NCI-H510A (cell line): ENCODE measurements at regions not wholly inside any gene's neighbourhood (a gene's known extent, or its start where the extent isn't known, plus 50 kb on each side); places are given as distances from the start of the nearest gene placed in this dataset.
"Not testable (repeated sequence)": the region's sequence is repeated elsewhere in the genome, so short reads cannot be mapped to it uniquely, and the experiment has no call there.

ENCODE experiments used
- DNase-seq: peaks from one replicate; lab custom pipeline; 2025; lab: John Stamatoyannopoulos, UW

DNA sequence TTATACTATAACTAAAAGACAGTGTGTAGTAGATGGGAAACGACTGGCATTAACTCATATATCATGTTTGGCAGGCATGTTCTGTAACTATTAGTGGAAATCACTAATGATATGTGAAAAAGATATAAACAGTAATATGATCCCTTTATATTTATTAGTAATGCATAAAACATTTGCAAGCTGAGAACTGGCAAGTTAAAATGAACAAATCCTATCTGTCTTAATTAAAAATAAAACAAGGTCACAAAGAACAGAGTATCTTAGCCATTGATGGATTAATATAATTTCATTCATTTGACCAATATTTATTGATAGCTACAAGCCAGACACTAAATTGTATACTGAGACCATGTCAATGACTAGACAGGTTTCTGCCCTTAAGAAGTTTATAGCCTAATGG, 154.5 kb downstream of the CRPPA start:
- DNase-seq = no peak

DNA sequence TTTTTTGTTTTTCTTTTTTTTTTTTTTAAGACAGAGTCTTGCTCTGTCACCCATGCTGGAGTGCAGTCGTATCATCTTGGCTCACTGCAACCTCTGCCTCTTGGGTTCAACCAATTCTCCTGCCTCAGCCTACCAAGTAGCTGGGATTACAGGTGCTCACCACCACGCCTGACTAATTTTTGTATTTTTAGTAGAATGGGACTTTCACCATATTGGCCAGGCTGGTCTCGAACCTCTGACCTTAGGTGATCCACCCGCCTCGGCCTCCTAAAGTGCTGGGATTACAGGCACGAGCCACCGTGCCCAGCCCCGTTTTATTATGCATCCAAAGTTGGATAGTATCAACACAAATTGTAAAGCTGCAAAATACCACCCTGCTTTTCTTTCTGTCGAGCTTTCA, 154.9 kb downstream of the CRPPA start:
- DNase-seq = not testable (repeated sequence)

DNA sequence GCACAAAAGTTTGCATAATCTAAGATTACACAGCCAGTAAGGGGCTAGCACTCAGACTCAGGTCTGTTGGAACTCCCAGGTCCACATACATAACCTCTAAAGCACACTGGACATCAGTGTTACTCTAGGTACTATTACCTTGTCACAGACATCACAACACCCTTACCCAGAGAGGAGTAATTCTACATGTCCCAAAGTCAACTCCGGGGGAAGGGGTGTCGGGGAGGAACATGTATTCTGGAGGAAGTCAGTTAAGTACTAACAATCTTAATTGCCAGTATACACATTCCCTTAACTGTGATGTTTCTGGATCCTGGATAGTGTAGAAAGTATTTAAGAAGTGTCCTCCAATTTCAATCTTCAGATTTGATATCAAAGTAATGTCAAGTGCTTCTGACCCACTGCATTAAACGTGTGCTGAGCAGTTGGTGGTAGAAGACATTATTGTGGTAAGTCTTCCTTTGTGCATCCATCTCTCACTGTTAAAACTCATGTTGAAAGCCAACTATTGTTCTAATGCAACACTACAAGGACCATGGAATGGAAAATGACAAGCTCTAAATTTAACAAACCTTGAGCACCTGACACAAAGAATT, 155.4 kb downstream of the CRPPA start:
- no peak for DNase-seq

DNA sequence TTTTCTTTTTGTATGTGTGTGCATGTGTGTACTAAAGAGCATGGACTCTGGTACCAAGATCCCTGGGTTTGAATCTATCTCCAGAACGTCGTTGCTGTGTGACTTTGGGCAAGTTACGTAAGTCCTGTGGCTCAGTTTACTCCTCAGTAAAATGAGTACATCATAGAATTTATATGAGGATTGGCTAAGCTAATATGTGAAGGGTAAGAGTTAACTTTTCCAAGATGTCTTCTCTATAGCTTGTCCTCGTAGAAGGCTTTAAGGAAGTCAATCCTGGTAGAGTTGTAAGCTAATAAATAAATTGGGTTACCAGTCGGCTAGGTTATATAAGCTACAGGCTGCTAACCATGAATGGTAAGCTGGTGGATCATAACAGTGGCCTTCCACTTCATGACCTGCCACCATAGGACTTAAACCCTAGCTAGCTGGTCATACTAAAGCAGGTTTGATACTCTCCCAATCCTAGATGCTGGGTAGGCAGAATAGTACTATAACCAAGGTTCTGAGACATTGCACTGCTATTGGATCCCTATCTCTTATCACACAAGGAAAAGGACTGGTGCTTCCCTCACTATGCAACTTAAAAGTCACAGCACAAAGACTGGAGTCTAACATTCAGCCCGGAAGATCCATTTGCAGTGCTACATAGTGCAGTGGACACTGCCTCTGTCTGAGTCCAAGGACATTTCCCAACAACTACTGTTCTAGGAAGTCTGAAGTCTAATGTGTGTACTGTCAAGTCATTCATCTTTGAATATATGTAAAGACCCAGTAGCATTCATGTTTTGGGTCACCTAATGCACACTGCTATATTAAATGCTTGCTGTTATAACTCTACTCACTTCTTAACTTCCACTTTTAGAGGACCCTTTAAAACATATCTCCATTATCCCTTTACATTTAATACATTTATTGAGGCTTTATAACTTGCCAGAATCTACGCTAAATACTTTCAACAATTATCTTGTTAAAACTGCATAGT, 156.2 kb downstream of the CRPPA start:
- no peak for DNase-seq

DNA sequence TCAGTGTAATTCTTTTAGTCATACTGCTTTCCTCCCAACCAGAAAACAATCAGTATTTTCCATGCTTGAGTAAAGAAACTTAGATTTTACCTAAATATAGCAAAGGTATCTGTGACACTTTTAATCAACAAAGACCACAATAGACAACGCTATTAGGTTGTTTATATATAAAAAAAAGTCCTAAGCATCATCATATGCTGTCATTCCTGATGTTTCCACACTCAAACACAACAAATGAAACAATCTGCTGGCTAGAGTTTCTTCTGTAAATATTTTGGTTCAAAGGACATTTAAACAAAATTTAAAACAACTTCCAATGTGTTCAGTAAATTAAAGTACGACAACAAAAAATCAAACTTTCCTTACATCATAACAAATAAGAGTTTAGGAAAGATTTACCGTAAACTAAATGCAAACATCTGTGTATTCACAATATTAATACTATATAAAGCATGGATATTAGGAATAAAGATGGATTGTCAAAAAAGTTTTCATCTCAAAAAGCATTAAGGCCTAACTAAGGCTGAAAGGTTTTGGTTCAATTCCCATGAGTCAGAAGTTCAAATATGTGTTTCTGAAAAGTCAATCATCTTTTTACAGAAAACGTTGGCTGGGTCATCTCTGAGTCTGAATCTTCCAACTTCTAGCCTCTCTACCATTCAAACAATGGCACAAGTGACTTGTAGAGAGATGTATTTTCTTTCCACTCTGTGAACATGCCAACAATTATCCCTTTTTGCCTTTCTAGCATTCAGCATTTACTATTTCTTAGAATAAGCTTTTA, 157.1 kb downstream of the CRPPA start:
- no peak for DNase-seq

DNA sequence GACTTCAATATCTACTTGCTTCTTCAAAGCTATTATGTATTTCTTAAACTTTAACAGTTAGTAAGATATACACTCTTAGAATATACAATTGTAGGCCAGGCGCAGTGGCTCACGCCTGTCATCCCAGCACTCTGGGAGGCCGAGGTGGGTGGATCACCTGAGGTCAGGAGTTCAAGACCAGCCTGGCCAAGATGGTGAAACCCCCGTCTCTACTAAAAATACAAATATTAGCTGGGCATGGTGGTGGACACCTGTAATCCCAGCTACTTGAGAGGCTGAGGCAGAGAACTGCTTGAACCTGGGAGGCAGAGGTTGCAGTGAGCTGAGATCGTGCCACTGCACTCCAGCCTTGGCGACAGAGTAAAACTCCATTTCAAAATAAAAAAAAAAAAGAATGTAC, 158.0 kb downstream of the CRPPA start:
- DNase-seq = not testable (repeated sequence)

DNA sequence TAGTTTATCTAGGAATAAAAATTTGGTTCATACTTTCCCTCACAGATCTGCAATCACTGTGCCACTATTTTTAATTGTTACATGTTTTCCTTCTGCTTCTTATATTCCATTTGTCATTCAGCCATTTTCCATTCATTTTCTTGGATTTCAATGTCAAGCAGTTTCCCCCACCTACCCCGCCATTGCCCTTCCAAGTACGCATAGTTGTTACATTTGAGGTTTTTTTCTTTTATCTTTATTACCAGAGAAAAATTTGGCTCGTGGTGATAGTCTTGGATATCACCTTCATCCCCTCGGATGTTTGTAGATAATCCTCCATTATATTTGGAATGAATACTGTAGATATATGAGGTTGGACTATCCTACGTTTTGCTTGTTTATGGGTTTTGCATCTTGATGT, 159.7 kb downstream of the CRPPA start:
- no peak for DNase-seq

DNA sequence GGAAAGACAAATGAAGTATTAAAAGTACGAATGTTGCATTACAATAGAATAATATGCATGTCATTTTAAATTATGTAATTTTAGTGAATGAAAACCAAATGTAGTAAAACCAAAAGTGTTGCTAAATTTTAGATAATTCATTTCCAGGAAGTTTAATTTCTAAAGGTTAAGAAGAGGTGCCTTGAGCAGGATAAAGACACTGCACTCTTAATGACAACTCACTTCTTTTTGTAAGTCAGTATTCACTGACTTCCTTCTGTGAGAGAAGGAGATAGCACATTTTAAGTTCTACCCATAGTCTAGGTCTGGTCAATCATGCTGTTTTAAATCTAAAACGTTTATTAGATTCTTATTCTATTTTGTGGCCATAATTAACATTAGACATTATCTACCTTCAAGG, 160.2 kb downstream of the CRPPA start:
- no peak for DNase-seq

DNA sequence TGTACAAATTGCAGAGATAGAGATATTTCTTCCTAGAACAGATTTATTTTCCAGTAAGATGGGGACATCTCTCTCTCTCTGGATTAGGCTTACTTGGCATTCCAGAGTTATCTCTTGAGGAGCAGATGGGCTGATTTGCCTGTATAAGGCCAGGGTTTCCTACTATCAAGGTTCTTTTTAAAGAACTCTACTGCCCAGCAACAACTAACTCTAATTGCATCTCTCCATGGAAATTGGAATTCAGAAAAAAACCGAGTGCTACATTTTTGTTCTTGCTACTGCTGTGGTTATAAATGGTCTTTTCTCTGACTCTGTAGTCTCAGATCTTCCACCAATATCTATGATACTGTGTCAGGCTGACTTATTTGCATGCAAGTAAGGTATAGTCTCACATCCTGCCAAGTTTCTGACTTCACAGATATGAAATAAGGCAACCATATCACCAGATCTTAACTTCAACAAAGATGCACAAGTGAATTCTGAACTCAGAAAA, 161.1 kb downstream of the CRPPA start:
- no peak for DNase-seq

DNA sequence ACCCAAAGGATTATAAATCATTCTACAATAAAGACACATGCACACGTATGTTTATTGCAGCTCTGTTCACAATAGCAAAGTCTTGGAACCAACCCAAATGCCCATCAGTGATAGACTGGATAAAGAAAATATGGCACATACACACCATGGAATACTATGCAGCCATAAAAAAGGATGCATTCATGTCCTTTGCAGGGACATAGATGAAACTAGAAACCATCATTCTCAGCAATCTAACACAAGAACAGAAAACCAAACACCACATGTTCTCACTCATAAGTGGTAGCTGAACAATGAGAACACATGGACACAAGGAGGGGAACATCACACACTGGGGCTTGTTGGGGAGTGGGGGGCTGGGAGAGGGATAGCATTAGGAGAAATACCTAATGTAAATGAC, 164.9 kb downstream of the CRPPA start:
- not testable (repeated sequence) for DNase-seq

DNA sequence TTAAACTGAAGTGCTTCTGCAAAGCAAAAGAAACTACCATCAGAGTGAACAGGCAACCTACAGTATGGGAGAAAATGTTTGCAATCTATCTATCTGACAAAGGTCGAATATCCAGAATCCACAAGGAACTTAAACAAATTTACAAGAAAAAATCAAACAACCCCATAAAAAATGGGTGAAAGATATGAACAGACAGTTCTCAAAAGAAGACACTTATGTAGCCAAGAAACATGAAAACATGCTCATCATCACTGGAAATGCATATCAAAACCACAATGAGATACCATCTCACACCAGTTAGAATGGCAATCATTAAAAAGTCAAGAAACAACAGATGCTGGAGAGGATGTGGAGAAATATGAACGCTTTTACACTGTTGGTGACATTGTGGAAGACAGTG, 165.4 kb downstream of the CRPPA start:
- DNase-seq = not testable (repeated sequence)

DNA sequence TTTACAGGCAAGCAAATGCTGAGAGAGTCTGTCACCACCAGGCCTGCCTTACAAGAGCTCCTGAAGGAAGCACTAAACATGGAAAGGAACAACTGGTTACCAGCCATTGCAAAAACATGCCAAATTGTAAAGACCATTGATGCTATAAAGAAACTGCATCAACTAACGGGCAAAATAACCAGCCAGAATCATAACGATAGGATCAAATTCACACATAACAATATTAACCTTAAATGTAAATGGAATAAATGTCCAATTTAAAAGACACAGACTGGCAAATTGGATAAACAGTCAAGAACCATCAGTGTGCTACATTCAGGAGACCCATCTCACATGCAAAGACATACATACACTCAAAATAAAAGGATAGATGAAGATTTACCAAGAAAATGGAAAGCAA, 170.7 kb downstream of the CRPPA start:
- not testable (repeated sequence) for DNase-seq

DNA sequence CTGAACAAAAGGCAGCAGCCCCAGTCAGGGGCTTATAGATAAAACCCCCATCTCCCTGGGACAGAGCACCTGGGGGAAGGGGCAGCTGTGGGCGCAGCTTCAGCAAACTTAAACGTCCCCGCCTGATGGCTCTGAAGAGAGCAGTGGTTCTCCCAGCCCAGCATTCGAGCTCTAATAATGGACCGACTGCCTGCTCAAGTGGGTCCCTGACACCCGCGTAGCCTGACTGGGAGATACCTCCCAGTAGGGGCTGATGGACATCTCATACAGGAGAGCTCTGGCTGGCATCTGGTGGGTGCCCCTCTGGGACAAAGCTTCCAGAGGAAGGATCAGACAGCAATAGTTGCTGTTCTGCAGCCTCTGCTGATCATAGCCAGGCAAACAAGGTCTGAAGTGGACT, 172.1 kb downstream of the CRPPA start:
- DNase-seq = not testable (repeated sequence)

DNA sequence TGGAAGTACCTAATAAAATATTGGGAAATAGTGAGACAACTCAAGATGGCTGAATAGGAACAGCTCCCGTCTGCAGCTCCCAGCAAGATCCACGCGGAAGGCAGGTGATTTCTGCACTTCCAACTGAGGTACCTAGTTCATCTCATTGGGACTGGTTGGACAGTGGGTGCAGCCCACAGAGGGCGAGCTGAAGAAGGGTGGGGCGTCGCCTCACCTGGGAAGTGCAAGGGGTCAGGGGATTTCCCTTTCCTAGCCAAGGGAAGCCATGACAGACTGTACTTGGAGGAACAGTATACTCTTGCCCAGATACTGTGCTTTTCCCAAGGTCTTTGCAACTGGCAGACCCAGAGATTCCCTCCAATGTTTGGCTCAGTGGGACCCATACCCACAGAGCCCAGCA, 172.8 kb downstream of the CRPPA start:
- not testable (repeated sequence) for DNase-seq

DNA sequence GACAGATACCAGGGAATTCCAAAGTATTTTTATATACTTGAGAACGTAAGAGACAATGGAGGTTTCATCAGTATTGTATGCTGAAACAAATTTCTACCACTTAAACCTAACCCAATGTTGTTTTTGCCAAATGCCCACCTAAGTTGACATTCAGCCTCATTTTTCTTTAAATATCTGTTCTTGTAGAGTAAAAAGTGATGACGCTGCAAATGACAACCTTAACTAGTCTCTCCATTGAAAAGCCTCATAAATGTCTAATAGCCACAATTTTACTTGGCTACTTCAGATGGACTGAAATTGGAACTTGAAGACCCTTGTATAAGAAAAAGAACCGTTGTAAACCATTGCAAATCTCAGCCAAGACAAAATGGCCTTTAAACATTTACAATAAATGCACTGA, 176.9 kb downstream of the CRPPA start:
- DNase-seq = no peak

DNA sequence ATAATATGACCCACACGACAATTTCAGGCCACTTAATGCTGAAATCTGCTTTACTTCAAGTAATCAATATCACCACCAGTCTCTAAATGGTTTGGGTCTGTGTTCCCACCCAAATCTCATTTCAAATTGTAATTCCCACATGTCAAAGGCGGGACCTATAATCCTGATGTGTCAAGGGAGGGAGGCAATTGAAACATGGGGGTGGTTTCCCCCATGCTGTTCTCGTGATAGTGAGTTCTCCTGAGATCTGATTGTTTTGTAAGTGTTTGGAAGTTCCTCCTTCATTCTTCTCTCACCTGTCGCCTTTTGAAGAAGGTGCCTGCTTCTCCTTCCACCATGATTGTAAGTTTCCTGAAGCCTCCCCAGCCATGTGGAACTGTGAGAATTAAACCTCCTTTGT, 178.4 kb downstream of the CRPPA start:
- no peak for DNase-seq

DNA sequence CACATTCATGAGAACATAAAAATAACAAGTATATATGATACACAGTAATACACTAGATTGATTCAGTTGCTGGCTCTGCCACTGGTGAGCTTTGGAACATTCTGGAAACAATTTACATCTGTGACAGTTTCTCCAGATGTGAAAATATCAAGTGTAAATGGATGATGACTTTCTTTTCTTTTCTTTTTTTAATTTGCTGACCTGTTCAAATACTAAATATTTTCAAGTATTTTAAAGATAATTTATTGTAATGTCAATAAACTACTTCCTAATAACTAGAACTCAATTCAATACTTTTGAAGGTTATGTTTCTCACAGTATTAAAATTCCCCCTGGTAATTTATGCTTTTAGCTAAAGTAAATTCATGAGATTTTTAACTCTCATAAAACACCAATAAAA, 180.3 kb downstream of the CRPPA start:
- DNase-seq = no peak

DNA sequence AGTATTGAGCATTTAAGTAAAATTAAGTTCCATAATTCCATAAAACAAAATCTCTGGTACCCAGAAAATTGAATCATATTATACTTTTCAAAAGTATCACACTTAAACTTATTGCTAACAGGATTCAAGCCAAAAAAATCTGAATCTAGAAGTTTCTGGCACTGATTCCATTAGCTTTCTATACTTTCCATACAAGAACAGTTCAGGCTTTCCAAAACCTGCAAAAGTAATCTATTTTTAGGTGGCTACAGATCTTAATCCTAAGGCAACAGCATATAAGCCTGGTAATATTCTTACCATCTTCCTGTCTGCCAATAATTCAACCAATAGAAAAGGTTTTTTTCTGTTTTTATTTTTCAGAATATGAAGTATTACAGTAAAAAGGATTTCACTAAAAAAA, 185.0 kb downstream of the CRPPA start:
- DNase-seq = no peak

DNA sequence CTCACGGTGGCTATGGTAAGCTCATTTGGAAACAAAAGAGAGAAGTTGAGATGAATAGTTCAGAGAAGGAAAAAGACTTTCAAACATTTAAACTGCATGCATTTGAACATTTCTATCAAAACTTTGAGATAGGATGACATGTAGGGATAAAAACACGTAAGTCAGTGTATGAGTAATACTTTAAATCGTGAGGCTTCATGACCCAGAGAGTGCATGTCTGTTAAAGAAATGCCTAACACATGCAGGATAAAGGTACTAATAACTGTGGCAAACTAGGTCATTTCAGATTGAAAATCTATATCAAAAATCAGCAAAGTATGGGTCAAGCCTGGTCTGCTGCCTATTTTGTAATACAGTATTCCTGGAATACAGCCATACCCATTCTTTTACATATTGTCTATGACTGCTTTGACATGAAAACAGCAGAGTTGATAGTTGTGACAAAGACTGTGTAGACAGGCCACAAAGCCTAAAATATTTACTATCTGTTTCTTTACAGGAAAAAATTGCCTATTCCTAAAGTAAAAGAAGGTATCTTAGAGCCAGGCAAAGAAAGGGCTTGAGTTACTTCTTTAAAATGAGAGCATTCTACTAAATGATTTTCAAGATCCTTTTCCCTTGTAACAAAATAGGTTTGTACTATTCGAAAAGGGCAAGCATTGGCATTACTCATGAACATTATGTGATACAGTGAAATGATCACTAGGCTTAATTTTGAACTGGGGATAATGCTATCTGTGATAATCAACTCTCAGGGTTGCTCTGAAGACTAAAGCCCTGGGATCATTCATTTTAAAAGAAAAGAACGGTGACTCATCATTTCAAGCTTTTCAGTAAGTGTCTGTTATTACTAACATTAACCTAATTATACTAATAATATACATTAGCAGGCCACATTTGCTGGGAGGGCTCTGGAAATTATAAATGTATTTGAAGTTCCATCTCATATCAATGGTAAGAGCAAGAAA, 185.9 kb downstream of the CRPPA start:
- DNase-seq = no peak

DNA sequence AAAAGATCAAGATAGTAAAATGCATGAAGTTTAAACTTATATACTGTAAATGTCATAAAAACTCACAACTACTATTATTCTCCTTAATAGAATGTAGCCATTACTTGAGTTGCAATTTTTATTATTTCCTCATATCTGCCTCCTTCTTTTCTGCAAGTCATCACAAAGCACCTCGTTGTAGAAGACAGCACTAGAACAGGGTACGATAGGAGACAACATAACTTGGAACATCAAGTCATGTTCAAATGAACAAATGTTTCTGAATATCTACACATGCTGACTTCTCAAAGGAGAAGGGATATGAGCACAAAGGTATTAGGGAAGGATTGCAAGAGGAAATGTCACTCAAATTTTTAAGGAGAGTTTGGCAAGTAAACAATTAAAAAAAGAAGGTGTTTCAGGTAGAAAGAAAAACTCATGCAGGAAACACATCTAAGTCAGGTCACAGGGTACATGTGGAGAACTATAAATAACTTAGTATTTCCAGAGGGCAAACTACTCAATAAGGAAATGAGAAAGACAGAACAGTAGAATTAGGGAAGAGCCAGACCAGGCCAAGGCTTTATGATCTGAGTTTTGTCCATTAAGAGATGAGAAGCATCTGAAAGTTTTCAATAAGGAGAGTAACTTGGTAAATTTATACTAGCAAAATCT, 186.7 kb downstream of the CRPPA start:
- no peak for DNase-seq

DNA sequence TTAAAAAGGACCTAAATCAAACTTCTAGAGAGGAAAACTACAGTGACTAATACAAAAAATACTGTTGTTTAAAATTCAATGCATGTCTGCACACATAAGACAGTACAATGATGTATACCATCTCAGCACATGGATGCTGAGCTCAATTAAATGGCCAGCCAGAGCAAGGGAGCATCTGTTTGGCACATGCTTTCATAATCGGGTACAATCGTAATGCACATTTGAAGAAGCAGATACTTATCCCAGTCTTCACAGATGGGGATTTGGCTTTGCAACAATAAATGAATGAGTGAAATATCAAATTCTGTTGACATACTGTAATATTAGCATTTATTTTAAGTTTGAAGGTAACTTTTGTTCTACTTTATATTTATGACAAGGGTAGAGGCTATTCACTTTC, 187.8 kb downstream of the CRPPA start:
- no peak for DNase-seq
